Heart right ventricle (tissue), 16 donors: ENCODE measurements at regions not wholly inside any gene's neighbourhood (a gene's known extent, or its start where the extent isn't known, plus 50 kb on each side); places are given as distances from the start of the nearest gene placed in this dataset.

Source experiments
- ATAC-seq, 8 donors: fragments of 200-7000 bp; cut with Tn5 transposase; one replicate each; pipeline ENCODE4 v1.9.1; 2020; ENCODE audit warnings: mild to moderate bottlenecking in 8 of 8, moderate library complexity in 8 of 8, moderate number of reproducible peaks in 1 of 8
- DNase-seq, 2 donors: peaks; one replicate each; pipeline ENCODE4 v3.0.0-alpha.2; 2020
- H3K27ac ChIP-seq, 10 donors: fragments of 200-600 bp; sonication (generic) in 2 of 10; one replicate each; pipeline versions ENCODE4 v1.5.0 to v1.8.0; 2020 to 2022; ENCODE audit warnings: mild to moderate bottlenecking in 3 of 10
- H3K27me3 ChIP-seq, 7 donors: fragments of 200-600 bp; one replicate each; pipeline ENCODE4 v1.8.0; 2021 to 2022; ENCODE audit warnings: mild to moderate bottlenecking in 2 of 7
- H3K36me3 ChIP-seq, 9 donors: fragments of 200-600 bp; sonication (generic) in 1 of 9; one replicate each; pipeline versions ENCODE4 v1.5.0 to v1.8.0; 2020 to 2022; ENCODE audit warnings: mild to moderate bottlenecking in 2 of 9
- H3K4me1 ChIP-seq, 9 donors: fragments of 200-600 bp; sonication (generic) in 1 of 9; one replicate each; pipeline versions ENCODE4 v1.5.0 to v1.8.0; 2020 to 2022; ENCODE audit warnings: mild to moderate bottlenecking in 4 of 9
- H3K4me3 ChIP-seq, 10 donors: fragments of 200-600 bp; sonication (generic) in 2 of 10; one replicate each; pipeline versions ENCODE4 v1.5.0 to v1.8.0; 2020 to 2022; ENCODE audit warnings: mild to moderate bottlenecking in 7 of 10, moderate library complexity in 2 of 10
- H3K9me3 ChIP-seq, 11 donors: fragments of 200-600 bp in 10 of 11; sonication (generic) in 2 of 11; one replicate each; pipeline versions ENCODE4 v1.5.0 to v1.8.0; 2013 to 2022; ENCODE audit warnings: mild to moderate bottlenecking in 2 of 11, control low read depth in 1 of 11, moderate library complexity in 1 of 11
- WGBS, 2 donors: extraction: QIAGEN DNeasy Blood & Tissue Kit; methylation state at CpG; one replicate each; pipeline ENCODE4 v1.1.7; 2013; ENCODE audit warnings: inconsistent platforms in 1 of 2; 5-methylcytosine and 5-hydroxymethylcytosine counted together
- intact Hi-C, 10 donors: fragments of 100-400 bp; cut with DNase I; formaldehyde crosslinking; loops; one replicate each; pipeline versions ENCODE4 v1.11.1 to v1.14.2; 2022
- TF ChIP-seq, protein P1 (sequence below), 9 donors: fragments of 200-600 bp; sonication (generic) in 2 of 9; IDR thresholded peaks; one replicate each; pipeline versions ENCODE4 v1.5.0 to v1.8.0; 2021 to 2022; ENCODE audit warnings: antibody characterized with exemption in 9 of 9, mild to moderate bottlenecking in 5 of 9, moderate library complexity in 1 of 9
- donor health status: Arrhythmogenic right ventricular cardiomyopathy.
- donor health status: ischemic (EF 13 %, LVEDD 7.1; RV severe dilation, severe dysfunction).
- donor health status: healthy with polysubstance abuse.
- donor health status: DM: no; HTN: yes; CAD: no.
- donor health status: DM: no; HTN: no; CAD: no.
- donor health status: ischemic (EF 25% LVEDD 6.9; RV normal size, moderate dysfunction).
- donor health status: ischemic (EF 25% LVEDD 5.7; RV mildly dilated, moderate dysfunction).
- donor health status: healthy.
- donor health status: DM: yes; HTN: yes; CAD: no.
- donor health status: Ischemic cardiomyopathy.
- donor health status: ischemic (EF 35%, LVEDD 5.7; RV mildly dilated, moderate dysfunction).
- donor health status: nonischemic (EF 11% LVEDD 7.7; RV severe dilation, severe dysfunction).
- donor health status: DM: yes; HTN: yes; CAD: no.
- donor health status: PGD.
- donor health status: ischemic (EF 29% LVEDD 5.4; RV normal size, mild dysfunction).
- donor health status: nonischemic (EF 23%, LVEDD 6.1; RV moderate dilation, normal function).

DNA sequence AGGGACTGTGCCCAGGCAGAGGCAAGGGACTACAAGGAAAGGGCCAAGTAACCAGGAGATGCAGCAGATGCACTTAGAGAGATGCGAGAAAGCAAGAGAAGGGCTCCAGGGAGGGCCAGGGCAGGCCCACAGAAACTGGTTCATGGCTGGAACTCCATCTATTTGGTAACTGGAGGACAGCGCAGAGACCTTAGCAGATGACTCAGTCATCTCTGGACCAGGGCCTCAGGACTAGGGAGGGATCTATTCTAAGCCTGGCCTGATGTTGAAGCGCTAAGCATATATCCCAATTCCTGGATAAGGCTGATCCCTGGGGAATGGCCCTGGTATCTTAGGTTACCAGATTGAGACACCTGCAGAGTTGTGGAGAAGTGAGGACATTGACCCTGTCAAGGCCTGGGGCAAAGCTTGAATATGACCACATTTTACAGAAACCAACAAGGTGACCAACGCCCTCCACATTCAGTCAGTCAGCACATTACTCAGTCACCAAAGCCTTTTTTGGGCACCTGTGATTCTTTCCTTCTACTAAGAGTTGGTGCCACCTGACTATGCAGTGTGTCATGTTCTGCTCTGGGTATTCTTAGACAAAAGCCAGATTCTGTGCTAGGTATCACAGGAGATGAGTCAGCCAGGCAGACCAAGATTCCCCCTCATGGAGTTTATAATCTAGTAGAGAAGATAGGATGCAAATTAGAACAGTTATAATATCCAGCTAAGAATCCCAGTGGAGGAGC is 68.4 kb upstream of the SLCO3A1 start:
- no peak overlapping the region for H3K27ac ChIP-seq
- intact Hi-C loops, result no loop called here
- no peak for ATAC-seq
- H3K27me3 ChIP-seq, result no peaks in the 10 kb centered on the region
- peaks cover 0 to 30% (median 3%) of the 10 kb centered on the region in 9 donors for H3K4me1 ChIP-seq
- 86 to 90% methylated on average over 4 of the region's 4 CpGs for WGBS, 2 donors
- H3K4me3 ChIP-seq, result no peak overlapping the region
- H3K9me3 ChIP-seq, result no peaks in the 10 kb centered on the region
- no peaks in the 10 kb centered on the region for H3K36me3 ChIP-seq
- no peak for DNase-seq
- TF ChIP-seq, protein P1, sequence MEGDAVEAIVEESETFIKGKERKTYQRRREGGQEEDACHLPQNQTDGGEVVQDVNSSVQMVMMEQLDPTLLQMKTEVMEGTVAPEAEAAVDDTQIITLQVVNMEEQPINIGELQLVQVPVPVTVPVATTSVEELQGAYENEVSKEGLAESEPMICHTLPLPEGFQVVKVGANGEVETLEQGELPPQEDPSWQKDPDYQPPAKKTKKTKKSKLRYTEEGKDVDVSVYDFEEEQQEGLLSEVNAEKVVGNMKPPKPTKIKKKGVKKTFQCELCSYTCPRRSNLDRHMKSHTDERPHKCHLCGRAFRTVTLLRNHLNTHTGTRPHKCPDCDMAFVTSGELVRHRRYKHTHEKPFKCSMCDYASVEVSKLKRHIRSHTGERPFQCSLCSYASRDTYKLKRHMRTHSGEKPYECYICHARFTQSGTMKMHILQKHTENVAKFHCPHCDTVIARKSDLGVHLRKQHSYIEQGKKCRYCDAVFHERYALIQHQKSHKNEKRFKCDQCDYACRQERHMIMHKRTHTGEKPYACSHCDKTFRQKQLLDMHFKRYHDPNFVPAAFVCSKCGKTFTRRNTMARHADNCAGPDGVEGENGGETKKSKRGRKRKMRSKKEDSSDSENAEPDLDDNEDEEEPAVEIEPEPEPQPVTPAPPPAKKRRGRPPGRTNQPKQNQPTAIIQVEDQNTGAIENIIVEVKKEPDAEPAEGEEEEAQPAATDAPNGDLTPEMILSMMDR (IDR thresholded peaks at IDR 0.05), result no peak

DNA sequence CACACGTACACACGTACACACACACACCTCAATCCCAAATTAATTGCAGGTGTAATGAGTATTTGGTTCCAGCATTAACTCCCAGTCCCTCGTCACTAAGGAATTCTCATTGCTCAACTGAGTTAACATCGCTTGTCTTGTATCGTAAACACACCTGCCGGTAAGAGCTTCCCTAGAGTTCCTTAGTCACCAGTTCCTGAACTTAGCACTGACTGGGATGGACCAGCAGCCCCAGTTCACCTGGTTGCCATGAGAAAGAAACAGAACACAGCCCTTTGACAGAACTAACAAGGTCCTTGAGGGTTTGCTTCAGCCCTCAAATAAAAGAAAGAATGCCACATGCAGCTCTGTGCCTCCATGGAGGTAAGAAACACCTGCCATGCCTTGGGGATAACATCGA is 66.3 kb upstream of the SLCO3A1 start:
- H3K27ac ChIP-seq, result no peak overlapping the region
- H3K4me3 ChIP-seq, result no peak overlapping the region
- TF ChIP-seq, protein P1 (IDR thresholded peaks at IDR 0.05), result no peak
- no peaks in the 10 kb centered on the region for H3K27me3 ChIP-seq
- no peaks in the 10 kb centered on the region for H3K9me3 ChIP-seq
- H3K36me3 ChIP-seq, result no peaks in the 10 kb centered on the region
- intact Hi-C loops, result no loop called here
- DNase-seq (no peak), ATAC-seq (no peak)
- H3K4me1 ChIP-seq, result peaks cover 0 to 21% (median 3%) of the 10 kb centered on the region in 9 donors
- 91 to 93% methylated on average over 7 of the region's 7 CpGs for WGBS, 2 donors

DNA sequence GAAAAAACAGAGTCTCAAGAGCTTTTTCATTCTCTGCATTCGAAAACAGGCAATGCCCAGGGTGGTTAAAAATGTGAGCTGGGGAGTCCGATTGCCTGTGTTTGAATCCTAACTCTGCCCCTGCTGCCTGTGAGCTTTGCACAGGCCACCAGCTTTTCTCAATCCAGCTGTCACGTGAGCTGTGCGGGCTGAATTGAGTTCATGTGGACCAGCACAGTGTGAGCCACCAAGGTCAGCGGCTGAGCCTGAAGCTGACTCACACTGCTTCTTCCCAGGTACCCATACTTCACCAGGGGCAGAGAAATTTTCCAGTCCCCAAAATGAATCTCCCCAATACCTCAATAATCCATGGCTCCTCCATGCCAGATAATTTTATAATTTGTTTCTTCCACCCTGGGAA is 64.4 kb upstream of the SLCO3A1 start:
- Histone ChIP-seq H3K36me3 (no peaks in the 10 kb centered on the region), H3K9me3 (no peaks in the 10 kb centered on the region), H3K27me3 (no peaks in the 10 kb centered on the region), H3K27ac (no peak overlapping the region), H3K4me3 (no peak overlapping the region), H3K4me1 (peaks cover 0 to 5% (median 0%) of the 10 kb centered on the region in 9 donors)
- TF ChIP-seq, protein P1 (IDR thresholded peaks at IDR 0.05), result no peak
- 84 to 90% methylated on average over 5 of the region's 5 CpGs for WGBS, 2 donors
- intact Hi-C loops, result no loop called here
- no peak for ATAC-seq
- no peak for DNase-seq

DNA sequence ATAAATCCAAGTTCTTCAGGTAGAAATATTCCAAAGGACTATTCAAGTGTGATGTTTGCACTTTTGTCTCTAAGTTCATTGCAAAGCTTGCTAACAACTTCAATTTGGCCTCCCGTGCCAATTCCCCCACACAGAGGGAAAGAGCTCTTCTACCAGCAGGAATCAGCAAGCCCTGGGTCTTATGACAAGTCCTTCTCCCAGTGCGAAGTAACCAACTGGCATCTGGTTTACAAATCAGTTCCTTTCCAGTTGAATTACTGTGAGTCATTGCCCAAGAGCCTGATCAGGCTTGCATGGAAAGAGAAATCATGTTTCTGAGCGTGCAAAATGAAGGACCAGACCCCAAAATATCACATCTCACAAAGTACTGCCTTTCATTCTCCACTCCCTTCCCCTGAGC is 62.7 kb upstream of the SLCO3A1 start:
- TF ChIP-seq, protein P1 (IDR thresholded peaks at IDR 0.05), result no peak
- 64 to 69% methylated on average over 3 of the region's 3 CpGs for WGBS, 2 donors
- Histone ChIP-seq H3K4me1 (peaks cover 0 to 17% (median 0%) of the 10 kb centered on the region in 9 donors), H3K9me3 (no peaks in the 10 kb centered on the region), H3K36me3 (no peaks in the 10 kb centered on the region), H3K27me3 (no peaks in the 10 kb centered on the region), H3K4me3 (no peak overlapping the region), H3K27ac (no peak overlapping the region)
- ATAC-seq (peak in 1 of 8 donors; percentile 14), DNase-seq (no peak)
- intact Hi-C loops, result no loop called here
